ENCODE measurements at regions not wholly inside any gene's neighbourhood (a gene's known extent, or its start where the extent isn't known, plus 50 kb on each side); places are given as distances from the start of the nearest gene placed in this dataset.

GRCh38 chr3:102332205-102332604 is 102.6 kb upstream of the ZPLD1 start:
- no peak for TF ChIP-seq CTCF (IDR thresholded peaks at IDR 0.05 in 4 of 5, conservative IDR thresholded peaks at IDR 0.05 in 1 of 5)
- TF ChIP-seq POLR2A (IDR thresholded peaks at IDR 0.05) = no peak

Measured in gastrocnemius medialis (tissue), 4 donors.